GM12892 (cell line): ENCODE measurements at regions not wholly inside any gene's neighbourhood (a gene's known extent, or its start where the extent isn't known, plus 50 kb on each side); places are given as distances from the start of the nearest gene placed in this dataset.

Experiments used
- POLR2A ChIP-seq: IDR thresholded peaks from 2 replicates; pipeline ENCODE4 v1.6.1; 2011; ENCODE audit warnings: low read depth, low read length, control low read depth
- POLR2AphosphoS5 ChIP-seq: IDR thresholded peaks from 2 replicates; pipeline ENCODE4 v1.6.1; 2011; ENCODE audit warnings: low read depth, low read length, control low read depth
- TAF1 ChIP-seq: IDR thresholded peaks from 2 replicates; pipeline ENCODE4 v1.6.1; 2011; ENCODE audit warnings: low read depth, mild to moderate bottlenecking, control low read depth, low read length, borderline replicate concordance

GRCh38 chr3:21238661-21239060 is 512.3 kb downstream of the ZNF385D start:
- TF ChIP-seq POLR2A (no peak), POLR2AphosphoS5 (no peak), TAF1 (no peak)
